SK-N-SH (cell line): ENCODE measurements at regions not wholly inside any gene's neighbourhood (a gene's known extent, or its start where the extent isn't known, plus 50 kb on each side); places are given as distances from the start of the nearest gene placed in this dataset.

ENCODE experiments used
- CTCF ChIA-PET: fragments of 300-600, 350-600 bp; formaldehyde crosslinking; extraction: SDS; loops from one replicate; lab custom pipeline; 2021; lab: Yijun Ruan, JAX
- POLR2A ChIA-PET: fragments of 350-600 bp; sonication (Branson Sonifier 250); formaldehyde crosslinking; extraction: SDS; loops from one replicate; lab custom pipeline; 2020; ENCODE audit warnings: antibody characterized with exemption, inconsistent platforms; lab: Yijun Ruan, JAX
- DNase-seq: peaks from one replicate; pipeline ENCODE4 v3.0.0; 2012
- H2AFZ ChIP-seq: fragments of 200-600 bp; sonication (generic); 2 replicates; pipeline ENCODE4 v1.8.1; 2016; ENCODE audit warnings: antibody characterized with exemption, mild to moderate bottlenecking, low read depth
- H3F3A ChIP-seq: fragments of 200-600 bp; sonication (generic); replicated peaks from 2 replicates; pipeline ENCODE3; 2016; ENCODE audit warnings: antibody characterized with exemption, mild to moderate bottlenecking; ENCODE audit not compliant: insufficient read depth
- H3K27ac ChIP-seq, 2 experiments: fragments of 200-500 bp in 1 of 2; fragments of 200-600 bp in 1 of 2; sonication (Bioruptor generic) in 1 of 2; sonication (generic), shearing (Covaris generic) in 1 of 2; 2 replicates each; pipeline versions ENCODE4 v1.5.1 to v1.6.1; 2014 to 2016; ENCODE audit warnings: low read depth in 2 of 2, inconsistent platforms in 1 of 2, low read length in 1 of 2, mild to moderate bottlenecking in 1 of 2, mixed read lengths in 1 of 2
- H3K27me3 ChIP-seq: fragments of 200-600 bp; sonication (generic), shearing (Covaris generic); 2 replicates; pipeline ENCODE4 v1.6.1; 2016; ENCODE audit warnings: mixed run types; ENCODE audit not compliant: insufficient read depth
- H3K36me3 ChIP-seq, 2 experiments: fragments of 200-500 bp in 1 of 2; fragments of 200-600 bp in 1 of 2; sonication (Bioruptor generic) in 1 of 2; sonication (generic) in 1 of 2; replicated peaks in 1 of 2; 2 replicates each; pipeline versions ENCODE3 to v1.5.1; 2014 to 2016; ENCODE audit warnings: low read length in 1 of 2, mild to moderate bottlenecking in 1 of 2; ENCODE audit not compliant: insufficient read depth in 2 of 2, control insufficient read depth in 1 of 2
- H3K4me1 ChIP-seq, 2 experiments: fragments of 200-500 bp in 1 of 2; fragments of 200-600 bp in 1 of 2; sonication (Bioruptor generic) in 1 of 2; sonication (generic), shearing (Covaris generic) in 1 of 2; 2 replicates each; pipeline versions ENCODE4 v1.5.1 to v1.6.1; 2014 to 2016; ENCODE audit warnings: low read depth in 1 of 2, low read length in 1 of 2, mixed run types in 1 of 2; ENCODE audit not compliant: insufficient read depth in 2 of 2, control insufficient read depth in 1 of 2
- H3K4me2 ChIP-seq: fragments of 200-600 bp; sonication (generic), shearing (Covaris generic); 2 replicates; pipeline ENCODE4 v1.6.1; 2017; ENCODE audit warnings: mixed run types
- H3K4me3 ChIP-seq, 2 experiments: fragments of 200-500 bp in 1 of 2; fragments of 200-600 bp in 1 of 2; sonication (Bioruptor generic) in 1 of 2; sonication (generic), shearing (Covaris generic) in 1 of 2; 2 replicates each; pipeline versions ENCODE4 v1.5.1 to v1.8.1; 2014 to 2016; ENCODE audit warnings: low read depth in 2 of 2, inconsistent platforms in 1 of 2, low read length in 1 of 2, mild to moderate bottlenecking in 1 of 2, mixed read lengths in 1 of 2, moderate library complexity in 1 of 2
- H3K79me2 ChIP-seq: fragments of 200-600 bp; sonication (generic); 2 replicates; pipeline ENCODE4 v1.8.1; 2017; ENCODE audit warnings: mild to moderate bottlenecking; ENCODE audit not compliant: insufficient read depth
- H3K9ac ChIP-seq: fragments of 200-600 bp; sonication (generic); 2 replicates; pipeline ENCODE4 v1.6.1; 2017; ENCODE audit warnings: mixed run types
- H3K9me2 ChIP-seq: fragments of 200-600 bp; sonication (generic); 2 replicates; pipeline ENCODE4 v1.6.1; 2017; ENCODE audit warnings: mixed run types
- H3K9me3 ChIP-seq: fragments of 200-600 bp; sonication (generic); 2 replicates; pipeline ENCODE4 v1.6.1; 2017; ENCODE audit warnings: mixed run types, mild to moderate bottlenecking, moderate library complexity
- H4K20me1 ChIP-seq: fragments of 200-600 bp; sonication (generic); 2 replicates; pipeline ENCODE4 v1.6.1; 2017; ENCODE audit warnings: mild to moderate bottlenecking, mixed run types; ENCODE audit not compliant: insufficient read depth
- CHD2 ChIP-seq: fragments of 150-350 bp; IDR thresholded peaks from 2 replicates; pipeline ENCODE4 v1.6.1; 2018; ENCODE audit warnings: low read length; ENCODE audit not compliant: partially characterized antibody
- FOXJ3 ChIP-seq: sonication (generic); formaldehyde crosslinking; IDR thresholded peaks from 2 replicates; pipeline ENCODE4 v1.5.1; 2020; ENCODE audit warnings: mild to moderate bottlenecking, missing genetic modification reagents
- GABPA ChIP-seq: IDR thresholded peaks from 2 replicates; pipeline ENCODE4 v1.4.0; 2012; ENCODE audit warnings: low read depth, mild to moderate bottlenecking
- MEF2A ChIP-seq: IDR thresholded peaks from 2 replicates; pipeline ENCODE4 v1.4.0; 2012; ENCODE audit warnings: low read depth, borderline replicate concordance
- MXI1 ChIP-seq: IDR thresholded peaks from 2 replicates; pipeline ENCODE4 v1.6.1; 2012; ENCODE audit warnings: mild to moderate bottlenecking, low read depth, low read length, improper control_type of control experiment
- NFIC ChIP-seq: IDR thresholded peaks from 2 replicates; pipeline ENCODE4 v1.4.0; 2012; ENCODE audit warnings: borderline replicate concordance
- POLR2AphosphoS5 ChIP-seq: IDR thresholded peaks from 2 replicates; pipeline ENCODE4 v1.6.1; 2012; ENCODE audit warnings: low read depth, low read length
- RAD21 ChIP-seq: IDR thresholded peaks from 2 replicates; pipeline ENCODE4 v1.6.1; 2012; ENCODE audit warnings: mild to moderate bottlenecking, low read length
- SIN3A ChIP-seq: IDR thresholded peaks from 2 replicates; pipeline ENCODE4 v1.6.1; 2012; ENCODE audit warnings: low read depth, mild to moderate bottlenecking, low read length, moderate library complexity, borderline replicate concordance
- TAF1 ChIP-seq: IDR thresholded peaks from 2 replicates; pipeline ENCODE4 v1.6.1; 2012; ENCODE audit warnings: low read depth, mild to moderate bottlenecking, low read length, moderate library complexity, borderline replicate concordance
- TEAD4 ChIP-seq: IDR thresholded peaks from 2 replicates; pipeline ENCODE4 v1.4.0; 2012; ENCODE audit warnings: mild to moderate bottlenecking, borderline replicate concordance; ENCODE audit not compliant: insufficient read depth
- USF2 ChIP-seq: fragments of 150-350 bp; IDR thresholded peaks from 2 replicates; pipeline ENCODE4 v1.6.1; 2017; ENCODE audit warnings: antibody characterized with exemption, low read length, low read depth, borderline replicate concordance
- ZBTB33 ChIP-seq: IDR thresholded peaks from 2 replicates; pipeline ENCODE4 v1.4.0; 2012; ENCODE audit warnings: low read depth, borderline replicate concordance
- WGBS: methylation state at CpG from one replicate; pipeline ENCODE4 v1.1.6; 2017; ENCODE audit warnings: low lambda C conversion rate; 5-methylcytosine and 5-hydroxymethylcytosine counted together
- TF ChIP-seq, protein P1 (sequence below): IDR thresholded peaks from 2 replicates; pipeline ENCODE4 v1.6.1; 2012; ENCODE audit warnings: mild to moderate bottlenecking, low read depth, low read length, moderate library complexity
- TF ChIP-seq, protein P2 (sequence below): fragments of 200-600 bp; sonication (generic); IDR thresholded peaks from 2 replicates; pipeline ENCODE4 v1.6.1; 2017; ENCODE audit warnings: antibody characterized with exemption, mild to moderate bottlenecking, moderate library complexity

DNA sequence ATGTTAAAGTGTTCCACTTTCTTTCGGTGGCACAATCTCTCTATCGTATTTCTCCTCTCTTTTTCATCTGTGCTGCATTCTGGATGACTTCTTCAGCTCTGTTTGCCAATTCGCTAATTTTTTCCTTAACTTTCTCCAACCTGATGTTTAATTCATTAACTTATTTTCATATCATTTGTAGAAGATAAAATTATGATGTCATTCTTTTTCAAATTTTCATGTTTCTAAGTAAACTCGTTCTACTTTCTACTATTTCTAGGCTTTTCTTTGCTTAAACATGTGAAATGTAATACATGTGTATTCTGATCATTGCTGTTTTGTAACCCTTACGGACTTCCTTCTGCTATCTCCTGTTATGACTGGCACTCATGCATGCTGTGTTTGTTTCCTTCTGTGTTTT lies 648.4 kb downstream of the QKI start:
- POLR2A ChIA-PET = no interaction called here

GRCh38 chr6:164057876-164058275 lies 643.4 kb downstream of the QKI start:
- no peak overlapping the region for H2AFZ ChIP-seq
- H3K27ac ChIP-seq = no peak overlapping the region
- no peaks in the 10 kb centered on the region; a peak in 1 of 4 replicates for H3K4me1 ChIP-seq
- CTCF ChIA-PET = interaction anchor here (0.8 kb wide), 1 partner anchor 69 kb away, joined by 3 read pairs; no protein-coding TSS in a partner anchor
- no peak for DNase-seq
- H3K9me2 ChIP-seq = no peaks in the 10 kb centered on the region
- H4K20me1 ChIP-seq = no peaks in the 10 kb centered on the region
- 38% methylated on average over 5 of the region's 5 CpGs for WGBS
- no peak overlapping the region for H3K9ac ChIP-seq
- H3K79me2 ChIP-seq = no peaks in the 10 kb centered on the region
- H3K27me3 ChIP-seq = no peaks in the 10 kb centered on the region
- no peaks in the 10 kb centered on the region for H3F3A ChIP-seq
- H3K36me3 ChIP-seq = no peaks in the 10 kb centered on the region
- no peaks in the 10 kb centered on the region for H3K9me3 ChIP-seq
- H3K4me3 ChIP-seq = no peak overlapping the region
- POLR2A ChIA-PET = no interaction called here
- H3K4me2 ChIP-seq = no peak overlapping the region
- no peak for TF ChIP-seq TAF1
- TF ChIP-seq, protein P1, sequence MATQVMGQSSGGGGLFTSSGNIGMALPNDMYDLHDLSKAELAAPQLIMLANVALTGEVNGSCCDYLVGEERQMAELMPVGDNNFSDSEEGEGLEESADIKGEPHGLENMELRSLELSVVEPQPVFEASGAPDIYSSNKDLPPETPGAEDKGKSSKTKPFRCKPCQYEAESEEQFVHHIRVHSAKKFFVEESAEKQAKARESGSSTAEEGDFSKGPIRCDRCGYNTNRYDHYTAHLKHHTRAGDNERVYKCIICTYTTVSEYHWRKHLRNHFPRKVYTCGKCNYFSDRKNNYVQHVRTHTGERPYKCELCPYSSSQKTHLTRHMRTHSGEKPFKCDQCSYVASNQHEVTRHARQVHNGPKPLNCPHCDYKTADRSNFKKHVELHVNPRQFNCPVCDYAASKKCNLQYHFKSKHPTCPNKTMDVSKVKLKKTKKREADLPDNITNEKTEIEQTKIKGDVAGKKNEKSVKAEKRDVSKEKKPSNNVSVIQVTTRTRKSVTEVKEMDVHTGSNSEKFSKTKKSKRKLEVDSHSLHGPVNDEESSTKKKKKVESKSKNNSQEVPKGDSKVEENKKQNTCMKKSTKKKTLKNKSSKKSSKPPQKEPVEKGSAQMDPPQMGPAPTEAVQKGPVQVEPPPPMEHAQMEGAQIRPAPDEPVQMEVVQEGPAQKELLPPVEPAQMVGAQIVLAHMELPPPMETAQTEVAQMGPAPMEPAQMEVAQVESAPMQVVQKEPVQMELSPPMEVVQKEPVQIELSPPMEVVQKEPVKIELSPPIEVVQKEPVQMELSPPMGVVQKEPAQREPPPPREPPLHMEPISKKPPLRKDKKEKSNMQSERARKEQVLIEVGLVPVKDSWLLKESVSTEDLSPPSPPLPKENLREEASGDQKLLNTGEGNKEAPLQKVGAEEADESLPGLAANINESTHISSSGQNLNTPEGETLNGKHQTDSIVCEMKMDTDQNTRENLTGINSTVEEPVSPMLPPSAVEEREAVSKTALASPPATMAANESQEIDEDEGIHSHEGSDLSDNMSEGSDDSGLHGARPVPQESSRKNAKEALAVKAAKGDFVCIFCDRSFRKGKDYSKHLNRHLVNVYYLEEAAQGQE = no peak
- TF ChIP-seq, protein P2, sequence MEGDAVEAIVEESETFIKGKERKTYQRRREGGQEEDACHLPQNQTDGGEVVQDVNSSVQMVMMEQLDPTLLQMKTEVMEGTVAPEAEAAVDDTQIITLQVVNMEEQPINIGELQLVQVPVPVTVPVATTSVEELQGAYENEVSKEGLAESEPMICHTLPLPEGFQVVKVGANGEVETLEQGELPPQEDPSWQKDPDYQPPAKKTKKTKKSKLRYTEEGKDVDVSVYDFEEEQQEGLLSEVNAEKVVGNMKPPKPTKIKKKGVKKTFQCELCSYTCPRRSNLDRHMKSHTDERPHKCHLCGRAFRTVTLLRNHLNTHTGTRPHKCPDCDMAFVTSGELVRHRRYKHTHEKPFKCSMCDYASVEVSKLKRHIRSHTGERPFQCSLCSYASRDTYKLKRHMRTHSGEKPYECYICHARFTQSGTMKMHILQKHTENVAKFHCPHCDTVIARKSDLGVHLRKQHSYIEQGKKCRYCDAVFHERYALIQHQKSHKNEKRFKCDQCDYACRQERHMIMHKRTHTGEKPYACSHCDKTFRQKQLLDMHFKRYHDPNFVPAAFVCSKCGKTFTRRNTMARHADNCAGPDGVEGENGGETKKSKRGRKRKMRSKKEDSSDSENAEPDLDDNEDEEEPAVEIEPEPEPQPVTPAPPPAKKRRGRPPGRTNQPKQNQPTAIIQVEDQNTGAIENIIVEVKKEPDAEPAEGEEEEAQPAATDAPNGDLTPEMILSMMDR = no peak
- TF ChIP-seq FOXJ3 (CRISPR knock-in tag) = no peak
- TF ChIP-seq ZBTB33 = no peak

More for the DNA sequence above, 648.4 kb downstream of the QKI start:
- Histone ChIP-seq H3F3A (no peaks in the 10 kb centered on the region), H3K79me2 (no peaks in the 10 kb centered on the region), H2AFZ (no peak overlapping the region), H3K27me3 (no peaks in the 10 kb centered on the region), H3K9me3 (no peaks in the 10 kb centered on the region), H3K9ac (no peak overlapping the region), H3K4me3 (no peak overlapping the region), H3K9me2 (no peaks in the 10 kb centered on the region), H3K4me2 (no peak overlapping the region), H3K36me3 (no peaks in the 10 kb centered on the region), H3K4me1 (no peaks in the 10 kb centered on the region; a peak in 2 of 4 replicates), H4K20me1 (no peaks in the 10 kb centered on the region), H3K27ac (no peak overlapping the region)
- DNase-seq = no peak
- 18% methylated on average over 5 of the region's 5 CpGs for WGBS
- CTCF ChIA-PET = no interaction called here
- no peak for TF ChIP-seq CHD2
- TF ChIP-seq TAF1 = no peak
- TF ChIP-seq MXI1 = no peak
- no peak for TF ChIP-seq RAD21
- no peak for TF ChIP-seq TEAD4
- TF ChIP-seq NFIC = no peak
- no peak for TF ChIP-seq MEF2A
- TF ChIP-seq GABPA = no peak
- no peak for TF ChIP-seq POLR2AphosphoS5
- TF ChIP-seq SIN3A = no peak
- TF ChIP-seq USF2 = no peak
- TF ChIP-seq, protein P1 = no peak
